ENCODE measurements at regions not wholly inside any gene's neighbourhood (a gene's known extent, or its start where the extent isn't known, plus 50 kb on each side); places are given as distances from the start of the nearest gene placed in this dataset.

DNA sequence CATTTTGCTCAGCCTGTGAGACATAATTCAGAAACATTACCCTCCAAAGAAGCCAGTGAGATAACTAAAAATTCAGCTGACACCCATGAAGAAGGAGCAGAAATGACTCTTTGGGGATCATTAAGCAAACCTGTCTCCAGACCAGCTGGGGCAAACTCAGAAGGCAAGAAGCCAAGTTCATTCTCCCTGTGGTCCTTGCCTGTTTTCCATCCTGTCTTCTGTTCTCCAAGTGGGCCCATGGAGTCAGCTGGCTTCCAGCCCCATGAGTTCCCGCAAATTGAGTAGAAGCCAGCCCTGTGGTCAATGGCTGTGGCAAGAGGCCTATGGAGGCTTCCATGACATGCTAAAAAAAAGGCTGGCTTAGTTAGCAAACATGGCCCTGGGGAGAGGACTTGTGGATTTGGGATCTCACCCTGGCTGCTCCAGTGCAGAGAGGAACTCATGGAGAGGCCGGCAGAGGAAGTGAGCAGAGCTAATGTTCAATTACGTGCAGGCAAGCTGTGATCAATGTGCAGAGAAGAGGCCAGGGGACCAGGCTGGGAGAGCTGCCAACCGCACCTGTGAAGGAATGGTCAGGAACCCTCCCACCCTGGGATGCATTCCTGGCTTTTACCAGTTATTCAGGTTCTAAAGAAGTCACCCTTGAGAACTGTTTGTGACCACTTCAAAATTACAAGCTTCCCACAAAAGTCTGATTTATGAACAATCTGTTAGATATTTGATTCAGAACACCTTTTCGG is 229.1 kb downstream of the TSHZ3 start:
- no peak for DNase-seq (ENCODE audit: low read depth)

DNA sequence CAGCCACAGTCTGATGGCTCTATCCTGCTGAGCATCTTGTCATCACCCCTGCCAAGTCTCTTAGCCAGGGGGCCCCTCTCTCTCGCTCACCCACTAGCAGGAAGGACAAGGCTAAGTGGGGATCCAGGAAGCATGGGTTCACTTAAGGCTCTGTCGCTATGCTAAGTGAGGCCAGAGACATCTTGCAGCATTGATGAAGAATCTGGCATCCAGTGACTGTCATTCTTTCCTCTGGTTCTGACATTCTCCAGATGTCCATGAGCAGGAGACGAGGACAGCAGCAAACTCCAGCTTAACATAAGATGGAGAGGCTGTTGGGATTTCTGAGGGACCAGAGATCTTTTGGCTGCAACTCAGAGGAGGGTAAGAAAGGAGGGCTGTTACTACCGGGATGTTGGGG is 230.2 kb downstream of the TSHZ3 start:
- no peak for DNase-seq (ENCODE audit: low read depth)

DNA sequence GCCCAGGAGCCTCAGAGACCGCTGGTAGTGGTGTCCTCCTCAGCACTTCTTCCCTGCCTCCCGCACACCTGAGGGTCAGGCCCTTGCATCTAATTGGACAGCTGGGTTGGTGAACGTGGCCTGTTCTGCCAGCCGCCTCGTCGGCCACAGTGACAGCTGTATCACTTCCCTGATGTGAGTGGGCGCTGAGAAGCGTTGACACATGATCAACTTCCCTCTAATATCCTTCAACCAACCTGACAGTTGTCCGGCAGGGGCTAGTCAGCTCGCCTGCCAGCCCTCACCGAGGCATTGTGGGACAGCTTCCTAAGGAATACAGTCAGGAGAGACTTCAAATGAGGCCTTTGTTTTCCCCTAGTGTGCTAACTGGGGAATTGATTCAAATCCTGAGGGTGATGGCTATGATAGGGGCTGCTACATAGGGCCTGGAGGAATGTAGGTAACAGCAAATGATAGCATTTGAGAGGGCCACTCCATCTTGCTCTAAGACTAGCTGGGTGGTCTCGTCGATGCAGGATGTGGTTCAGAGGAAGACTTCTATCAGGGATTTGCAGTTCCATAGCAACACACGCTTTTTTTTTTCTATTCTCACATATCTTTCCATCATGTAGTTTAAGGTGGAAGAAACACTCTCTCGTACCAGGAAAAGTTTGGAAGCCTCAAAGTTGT is 230.8 kb downstream of the TSHZ3 start:
- DNase-seq (ENCODE audit: low read depth), result no peak

DNA sequence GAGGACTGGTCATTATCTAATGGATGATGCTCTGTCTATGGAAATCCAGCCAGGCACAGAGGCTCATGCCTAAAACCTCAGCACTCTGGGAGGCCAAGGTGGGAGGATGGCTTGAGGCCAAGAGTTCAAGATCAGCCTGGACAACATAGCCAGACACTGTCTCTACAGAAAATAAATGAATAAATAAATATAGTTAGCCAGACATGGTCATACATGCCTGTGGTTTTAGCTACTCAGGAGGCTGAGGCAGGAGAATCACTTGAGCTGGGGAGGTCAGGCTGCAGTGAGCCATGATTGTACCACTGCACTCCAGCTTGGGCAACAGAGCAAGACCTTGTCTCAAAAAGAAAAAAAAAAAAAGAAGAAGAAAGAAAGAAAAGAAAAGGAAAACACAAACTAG is 234.7 kb downstream of the TSHZ3 start:
- DNase-seq (ENCODE audit: low read depth), result no peak

DNA sequence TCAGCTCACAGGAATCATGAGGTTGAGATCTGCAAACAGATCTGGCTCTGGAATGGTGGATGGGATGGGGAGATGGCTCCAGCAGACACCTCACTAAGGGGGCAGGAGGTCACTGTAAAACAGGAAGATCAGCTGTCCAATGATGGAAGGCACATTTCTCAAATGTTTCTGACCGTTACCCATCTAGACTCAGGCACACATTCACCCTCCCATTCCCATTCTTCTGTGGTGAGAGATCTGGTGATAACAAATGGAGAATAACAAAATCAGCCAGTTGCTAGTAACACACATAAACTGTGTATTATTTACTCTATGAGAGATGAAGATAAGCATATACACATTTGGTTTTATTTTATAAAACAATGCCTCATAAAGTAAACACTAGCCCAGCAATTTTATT is 235.9 kb downstream of the TSHZ3 start:
- no peak for DNase-seq (ENCODE audit: low read depth)

DNA sequence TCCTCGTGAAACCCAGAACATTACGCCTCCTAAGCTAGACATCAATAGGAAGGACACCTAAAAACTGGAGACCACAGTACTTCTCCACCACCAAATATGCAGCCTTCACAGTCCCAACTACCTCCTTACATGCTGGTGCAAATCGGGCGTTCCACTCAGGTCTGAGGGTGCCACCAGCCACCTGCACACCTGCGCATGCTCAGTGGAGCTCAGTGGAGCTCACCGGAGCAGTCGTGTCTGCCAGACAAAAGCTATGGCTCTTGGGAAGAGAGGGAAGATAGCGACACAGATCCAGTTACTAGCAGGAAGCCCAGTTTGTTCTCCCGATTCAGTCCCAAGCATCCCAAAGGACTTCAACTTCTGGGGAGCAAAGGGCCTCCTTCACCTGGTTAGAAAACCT is 237.1 kb downstream of the TSHZ3 start:
- DNase-seq (ENCODE audit: low read depth), result no peak

DNA sequence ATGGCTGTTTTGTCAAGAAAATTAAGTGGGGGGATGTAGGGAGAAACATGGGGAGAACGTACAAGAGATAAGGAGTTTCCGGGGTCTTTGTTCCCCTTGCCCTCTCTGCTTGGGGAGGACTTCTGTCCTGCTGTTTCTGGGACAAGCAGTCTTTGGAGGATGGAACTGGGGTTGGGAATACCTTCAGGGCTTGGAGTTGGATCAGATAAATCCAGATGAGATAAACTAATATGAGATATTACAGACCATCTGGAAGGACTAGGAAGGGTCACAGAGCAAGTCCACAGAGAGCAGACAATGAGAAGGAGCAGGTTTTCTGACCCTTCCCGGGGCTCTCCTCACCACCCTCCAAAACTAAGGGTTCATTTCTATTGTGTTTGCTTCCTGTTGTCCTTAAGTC is 237.5 kb downstream of the TSHZ3 start:
- no peak for DNase-seq (ENCODE audit: low read depth)

DNA sequence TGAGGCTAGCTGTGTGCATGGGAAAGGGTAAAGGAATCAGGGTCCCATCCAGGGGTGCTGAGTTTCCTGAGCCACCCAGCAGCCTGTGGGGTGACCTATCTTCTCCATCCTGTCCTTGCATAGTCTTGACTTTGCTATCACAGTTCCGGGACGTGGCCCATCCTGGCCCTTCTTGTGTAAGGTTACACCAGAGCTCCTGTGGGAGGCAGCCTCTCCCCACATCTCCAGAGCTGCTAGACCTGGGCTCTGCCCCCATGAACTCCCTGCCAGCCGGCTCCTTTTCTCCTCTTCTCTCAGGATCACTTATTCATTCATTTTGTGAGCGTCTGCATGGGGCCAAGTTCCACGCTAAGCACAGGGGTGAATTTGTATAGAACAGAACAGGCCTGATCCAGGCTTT is 238.9 kb downstream of the TSHZ3 start:
- no peak for DNase-seq (ENCODE audit: low read depth)

DNA sequence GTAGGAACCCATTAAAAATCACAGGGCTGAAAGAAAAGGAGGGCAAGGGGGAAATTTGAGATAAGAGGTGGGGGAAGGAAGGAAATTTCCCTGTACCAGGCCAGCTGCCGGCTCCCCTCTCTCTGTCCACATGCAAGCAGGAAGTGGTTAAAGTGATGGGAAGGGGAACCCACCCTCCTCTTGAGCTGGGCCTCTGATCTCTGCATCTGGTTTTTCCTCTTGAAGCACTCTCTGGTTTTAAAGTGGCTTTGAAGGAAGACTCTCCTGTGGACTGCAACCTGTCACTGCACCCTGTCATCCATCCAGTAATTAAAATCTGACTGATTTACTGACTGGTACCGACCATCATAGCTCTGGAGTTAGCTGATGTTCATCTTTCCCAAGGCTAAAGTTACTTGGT is 239.6 kb downstream of the TSHZ3 start:
- DNase-seq (ENCODE audit: low read depth), result no peak

DNA sequence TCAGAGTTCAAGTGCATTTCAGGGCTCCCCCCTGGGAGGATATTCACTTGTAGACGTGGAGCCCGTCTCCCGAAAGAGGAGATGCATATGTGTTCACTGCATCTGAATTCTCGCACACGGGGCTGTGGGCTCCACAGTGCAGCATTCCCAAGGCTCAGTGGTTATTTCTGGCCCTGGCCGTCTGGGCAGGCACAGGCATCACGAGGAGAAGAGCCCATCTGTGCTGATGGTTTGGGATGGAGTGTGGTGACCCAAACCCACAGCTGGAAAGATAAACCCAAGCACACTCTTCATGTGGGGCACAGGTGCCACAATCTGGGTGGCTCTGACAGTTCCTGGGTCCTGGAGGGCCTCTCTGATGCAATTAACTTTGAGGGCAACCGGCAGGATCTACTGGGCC is 242.1 kb downstream of the TSHZ3 start:
- DNase-seq (ENCODE audit: low read depth), result no peak

DNA sequence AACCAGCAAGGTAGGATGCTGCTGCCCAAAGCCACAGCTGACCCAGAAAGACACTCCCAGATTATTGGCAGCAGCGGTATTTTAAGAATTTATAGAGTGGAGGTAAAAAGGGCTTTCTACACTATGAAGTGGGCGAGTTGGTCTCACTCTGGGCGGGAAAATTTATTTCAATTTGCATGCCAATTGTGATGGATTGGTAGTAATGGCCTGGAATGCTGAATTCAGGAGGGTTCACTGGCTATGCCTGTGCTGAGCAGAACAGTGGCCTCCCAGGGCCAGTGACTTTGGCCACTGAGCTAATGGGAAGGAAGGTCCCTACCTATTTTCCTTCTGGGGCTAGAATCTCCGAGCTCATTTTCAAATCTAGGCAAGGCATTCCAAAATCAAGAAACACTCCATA is 243.5 kb downstream of the TSHZ3 start:
- DNase-seq (ENCODE audit: low read depth), result no peak

DNA sequence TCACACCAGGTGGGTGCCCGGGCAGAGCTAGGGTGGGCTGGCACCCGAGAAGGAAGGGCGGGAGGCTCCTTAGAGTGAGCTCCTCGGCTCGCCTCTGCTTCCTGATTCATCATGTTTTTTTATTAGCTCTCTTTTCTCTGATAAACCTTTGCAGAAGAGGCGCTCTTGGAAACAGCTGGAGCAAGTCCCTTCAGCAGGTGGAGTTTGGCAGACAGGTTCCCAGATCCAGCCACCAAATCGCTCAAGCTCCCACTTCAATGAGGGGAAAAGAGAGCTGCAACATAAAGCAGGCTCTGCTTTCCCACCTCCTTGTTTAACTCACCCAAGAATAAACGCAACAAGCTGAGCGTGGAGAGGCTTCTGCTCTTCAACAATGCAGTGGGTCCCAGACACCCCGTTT is 244.8 kb downstream of the TSHZ3 start:
- DNase-seq (ENCODE audit: low read depth), result no peak

DNA sequence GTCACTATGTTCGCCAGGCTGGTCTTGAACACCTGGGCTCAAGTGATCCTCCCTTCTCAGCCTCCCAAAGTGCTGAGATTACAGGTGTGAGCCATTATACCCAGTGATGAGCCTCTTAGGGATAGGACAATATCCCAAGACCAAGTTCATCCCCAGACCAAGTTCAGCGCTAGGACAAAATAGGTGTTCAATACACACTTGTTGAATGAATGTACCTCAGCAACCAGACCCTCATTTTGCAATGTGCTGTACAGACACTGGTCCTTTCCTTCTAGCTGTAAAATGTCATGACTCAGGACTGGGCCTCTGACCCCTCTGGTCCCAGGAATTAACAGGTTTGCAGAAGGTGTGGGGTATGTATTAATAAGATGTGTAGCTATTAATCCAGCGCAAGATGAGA is 246.0 kb downstream of the TSHZ3 start:
- no peak for DNase-seq (ENCODE audit: low read depth)

DNA sequence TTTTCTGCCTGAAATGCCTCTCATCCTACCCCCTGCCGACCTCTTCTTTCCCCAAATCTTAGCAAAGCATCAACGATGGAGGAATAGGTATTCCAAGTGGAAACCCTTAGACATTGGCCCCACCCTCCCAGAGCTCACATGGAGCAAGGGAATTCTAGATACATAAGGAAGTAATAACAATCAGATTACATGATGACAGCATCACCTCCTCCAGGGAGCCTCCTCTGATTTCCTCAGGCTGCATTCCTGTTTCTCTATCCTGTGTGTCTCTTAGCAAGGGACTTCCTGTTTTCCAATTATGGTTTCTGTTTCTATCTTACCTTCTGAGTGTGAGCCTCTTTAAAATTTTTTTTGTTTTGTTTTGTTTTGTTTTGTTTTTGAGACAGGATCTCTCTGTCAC is 246.6 kb downstream of the TSHZ3 start:
- DNase-seq (ENCODE audit: low read depth), result no peak

DNA sequence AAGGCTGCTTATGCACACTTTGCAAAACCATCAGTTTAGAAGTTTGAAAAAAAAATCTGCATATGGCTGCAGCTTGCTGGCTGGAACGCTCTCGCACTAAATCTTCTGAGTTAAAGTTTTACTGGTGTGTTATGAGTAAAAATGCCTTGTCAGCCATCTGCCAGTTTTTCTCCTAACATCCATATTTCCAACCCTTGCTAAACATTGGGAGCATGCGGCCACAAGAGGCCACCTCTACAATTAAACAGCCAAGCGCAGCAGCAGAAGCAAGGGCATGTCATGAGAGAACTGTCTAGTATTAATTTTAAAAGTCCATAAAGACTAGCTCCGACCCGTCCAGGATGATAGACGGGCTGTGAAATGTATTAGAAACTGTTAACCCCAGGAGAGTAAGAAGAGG is 248.3 kb downstream of the TSHZ3 start:
- no peak for DNase-seq (ENCODE audit: low read depth)

DNA sequence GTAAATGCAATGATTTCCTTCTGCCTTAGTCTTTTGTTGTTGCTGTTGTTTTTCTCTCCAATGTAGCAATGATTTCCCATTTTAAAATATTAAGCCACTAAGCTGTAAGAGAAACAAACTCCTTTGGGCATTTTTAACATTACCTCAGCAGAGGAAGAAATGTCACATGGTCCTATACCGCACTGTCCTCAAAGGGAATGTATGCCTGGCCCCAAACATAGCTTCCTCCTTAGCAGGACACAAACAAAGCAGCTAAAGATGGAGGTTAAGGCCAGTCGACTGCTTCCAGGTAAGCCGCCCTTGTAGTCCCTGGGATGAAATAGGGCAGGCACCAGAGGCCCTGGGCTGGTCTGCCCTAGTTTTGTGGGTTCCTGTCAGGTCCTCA is 249.0 kb downstream of the TSHZ3 start:
- no peak for DNase-seq (ENCODE audit: low read depth)

DNA sequence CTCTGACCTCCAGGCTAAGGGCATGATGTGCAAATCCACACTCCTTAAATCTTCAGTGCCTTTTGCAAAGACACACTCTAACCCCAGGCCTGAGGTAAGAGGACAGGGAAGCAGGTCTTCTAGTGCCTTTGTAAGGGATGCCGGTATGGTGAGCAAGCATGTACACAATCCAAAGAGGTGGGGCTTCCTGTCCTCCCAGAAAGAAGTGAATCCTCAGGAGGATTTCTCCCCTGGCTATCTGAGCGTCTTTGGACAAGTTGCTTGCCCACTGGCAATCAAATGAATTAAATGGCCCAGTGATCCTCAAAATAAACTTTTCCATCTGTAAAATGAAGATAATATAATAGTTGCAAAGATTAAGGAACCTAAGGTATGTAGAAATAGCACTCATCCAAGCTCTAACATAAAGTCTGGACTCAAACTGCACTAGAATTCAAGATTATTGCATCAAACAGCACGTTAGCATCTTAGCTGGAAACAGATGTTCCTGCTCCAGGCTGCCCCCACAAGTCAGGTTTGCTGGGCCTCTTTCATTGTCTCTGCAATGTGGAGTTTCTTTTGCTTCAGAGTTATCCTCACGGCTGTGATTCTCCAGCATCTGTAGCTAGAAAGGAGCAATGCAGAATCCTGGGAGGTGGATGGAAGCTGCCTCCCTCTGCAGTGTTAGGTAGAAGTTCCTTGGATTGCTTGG is 249.6 kb downstream of the TSHZ3 start:
- no peak for DNase-seq (ENCODE audit: low read depth)

DNA sequence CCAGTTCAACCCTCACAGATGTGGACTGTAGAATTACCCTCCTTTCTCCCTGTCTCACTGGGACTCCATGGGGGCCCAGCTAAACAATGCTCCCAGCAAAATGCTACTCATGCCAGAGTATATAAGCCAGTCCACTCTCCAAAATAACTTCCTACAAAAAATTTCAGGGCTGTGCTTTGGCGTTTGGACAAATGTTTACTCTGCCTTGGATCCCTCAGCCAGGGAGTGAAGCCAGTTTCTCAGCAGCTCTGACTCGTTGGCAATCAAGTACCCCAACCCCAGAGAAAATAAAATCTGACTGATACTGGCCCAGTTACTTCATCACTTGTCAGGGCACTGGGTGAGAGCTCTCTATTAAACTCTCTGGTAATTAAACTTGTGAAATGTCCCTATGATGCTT is 250.4 kb downstream of the TSHZ3 start:
- DNase-seq (ENCODE audit: low read depth), result no peak

DNA sequence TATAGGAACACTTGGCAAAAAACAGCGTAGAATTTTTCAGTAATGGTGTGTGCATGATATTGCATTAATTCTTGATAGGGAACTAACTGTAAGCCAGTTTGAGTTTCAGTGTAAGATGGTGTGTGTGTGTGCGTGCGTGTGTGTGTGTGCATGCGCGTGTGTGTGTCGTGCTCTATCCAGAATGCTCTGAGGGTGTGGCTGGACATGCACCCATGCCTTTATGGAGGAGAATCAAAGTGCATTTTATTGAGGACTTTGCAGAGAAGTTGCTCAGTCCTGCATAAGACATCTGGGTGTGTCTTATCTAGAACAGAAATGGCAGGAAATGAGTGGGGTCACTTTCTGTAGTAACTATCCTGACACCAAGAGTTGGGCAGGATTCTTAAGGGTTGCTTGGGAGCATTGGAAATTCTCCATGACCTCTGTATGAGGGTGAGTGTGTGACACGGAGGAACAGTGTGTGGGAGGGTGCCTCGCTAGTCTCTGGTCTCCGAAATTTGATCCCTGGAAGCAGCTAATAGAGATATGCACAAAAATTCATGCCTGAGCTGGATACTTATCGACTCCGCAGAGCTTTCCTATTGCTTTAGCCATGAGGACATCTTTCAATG is 252.2 kb downstream of the TSHZ3 start:
- no peak for DNase-seq (ENCODE audit: low read depth)

DNA sequence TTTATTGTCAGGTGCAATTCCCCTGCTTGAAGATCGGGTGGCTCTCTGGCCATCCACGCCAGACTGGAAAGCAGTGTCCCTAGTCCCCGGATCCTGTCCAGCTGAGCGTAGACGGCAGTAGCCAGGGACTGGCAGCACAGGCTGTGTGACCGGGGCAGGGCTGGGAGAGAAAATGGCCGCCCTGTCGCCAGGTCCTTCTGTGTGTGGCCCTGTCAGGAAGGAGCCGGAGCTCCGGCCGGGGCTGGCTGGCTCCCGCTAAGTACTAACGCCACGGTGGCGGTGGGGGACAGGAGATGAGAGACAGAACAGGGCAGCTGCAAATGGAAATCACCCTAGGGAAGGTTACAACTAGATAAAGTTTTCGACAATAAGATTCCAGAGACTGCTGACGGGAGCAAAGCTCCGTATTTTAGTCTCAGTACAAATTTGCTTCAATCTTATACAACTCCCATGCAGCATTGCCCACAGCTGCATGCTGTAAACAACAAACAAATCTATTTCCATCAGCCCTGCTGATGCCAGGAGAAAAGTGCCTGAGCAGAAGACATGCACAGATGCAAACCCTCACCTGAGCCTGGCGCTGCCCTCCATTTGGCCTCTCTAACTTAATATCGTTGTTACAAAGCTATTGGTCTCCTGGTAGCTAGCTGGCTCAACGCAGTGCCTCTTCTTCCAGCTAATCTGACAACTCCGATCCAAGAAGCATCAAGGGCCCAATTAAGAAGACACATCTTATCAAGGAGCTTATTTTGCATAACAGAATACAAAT is 253.0 kb downstream of the TSHZ3 start:
- no peak for DNase-seq (ENCODE audit: low read depth)

DNA sequence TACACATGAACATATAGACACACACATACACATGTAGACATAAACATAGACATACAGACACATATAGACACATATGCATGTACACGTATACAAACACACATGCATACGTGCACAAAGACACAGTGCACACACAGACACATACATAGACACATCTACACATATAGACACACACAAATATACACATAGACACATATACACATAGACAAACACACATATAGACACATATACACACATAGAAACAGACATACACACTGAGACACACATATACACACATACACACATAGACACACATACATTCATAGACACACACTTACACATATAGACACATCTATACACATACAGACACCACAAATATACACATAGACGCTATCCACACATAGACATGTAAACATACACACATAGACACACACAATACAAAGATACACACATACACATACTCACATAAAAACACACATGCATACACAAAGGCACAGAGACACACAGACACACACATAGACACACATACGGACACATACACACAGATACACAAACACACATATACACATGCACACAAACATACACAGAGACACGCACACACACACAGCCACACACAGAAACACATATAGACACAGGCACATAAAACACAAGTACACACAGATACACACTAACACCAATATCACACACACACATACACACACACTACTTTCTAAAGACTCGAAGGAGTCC is 254.0 kb downstream of the TSHZ3 start:
- DNase-seq (ENCODE audit: low read depth), result no peak

DNA sequence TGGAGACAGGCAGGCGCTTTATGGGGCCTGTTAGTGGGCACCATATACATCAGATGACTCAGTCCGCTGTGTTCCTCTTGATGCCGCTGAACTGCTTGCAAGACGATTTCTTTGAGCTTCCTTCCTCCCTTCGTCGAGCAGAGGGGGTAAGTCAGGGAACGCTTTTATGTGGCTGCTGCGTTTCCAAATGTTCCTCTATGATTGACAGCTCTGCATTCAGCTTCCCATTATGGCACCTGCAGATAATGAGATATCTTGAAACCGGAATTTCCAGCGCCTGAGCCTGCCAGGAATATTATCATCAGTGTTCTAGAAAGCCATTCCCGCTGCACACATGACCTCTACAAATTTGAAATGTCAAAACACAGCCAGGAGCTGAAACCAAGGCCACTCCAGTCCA is 257.0 kb downstream of the TSHZ3 start:
- no peak for DNase-seq (ENCODE audit: low read depth)
